Peyer's patch (tissue), 4 donors: ENCODE measurements at regions not wholly inside any gene's neighbourhood (a gene's known extent, or its start where the extent isn't known, plus 50 kb on each side); places are given as distances from the start of the nearest gene placed in this dataset.

Experiments used
- POLR2A ChIP-seq, 2 donors: fragments of 450-650 bp; IDR thresholded peaks; one replicate each; pipeline ENCODE4 v1.5.1; 2017; ENCODE audit warnings: antibody characterized with exemption in 2 of 2, mild to moderate bottlenecking in 2 of 2, moderate library complexity in 2 of 2
- TF ChIP-seq, protein P1 (sequence below), 6 experiments: fragments of 450-650 bp in 4 of 6; fragments of 200-600 bp in 2 of 6; sonication (generic) in 1 of 6; IDR thresholded peaks; one replicate each; pipeline ENCODE4 v1.5.1; 2017 to 2019; ENCODE audit warnings: antibody characterized with exemption in 6 of 6, mild to moderate bottlenecking in 3 of 6, moderate library complexity in 1 of 6

DNA sequence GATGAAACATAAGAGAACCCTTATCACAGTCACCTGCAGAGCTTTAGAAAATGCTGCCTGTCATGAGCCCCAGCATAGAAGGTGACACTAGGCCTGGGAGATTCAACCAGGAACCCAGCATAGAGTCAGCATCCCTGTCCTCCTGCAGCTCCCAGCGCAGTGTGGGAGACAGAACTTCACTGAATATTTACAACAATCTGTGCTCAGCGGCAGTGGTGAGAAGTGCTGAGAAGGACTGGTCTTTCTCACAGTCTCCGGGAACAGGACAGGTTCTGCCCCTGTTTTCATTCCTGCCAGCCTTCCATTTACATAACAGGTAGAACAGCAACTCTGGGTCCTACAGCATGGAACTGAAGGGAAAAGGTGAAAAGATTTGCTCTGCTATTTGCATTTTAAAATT, 83.5 kb upstream of the GADD45A start:
- TF ChIP-seq, protein P1, sequence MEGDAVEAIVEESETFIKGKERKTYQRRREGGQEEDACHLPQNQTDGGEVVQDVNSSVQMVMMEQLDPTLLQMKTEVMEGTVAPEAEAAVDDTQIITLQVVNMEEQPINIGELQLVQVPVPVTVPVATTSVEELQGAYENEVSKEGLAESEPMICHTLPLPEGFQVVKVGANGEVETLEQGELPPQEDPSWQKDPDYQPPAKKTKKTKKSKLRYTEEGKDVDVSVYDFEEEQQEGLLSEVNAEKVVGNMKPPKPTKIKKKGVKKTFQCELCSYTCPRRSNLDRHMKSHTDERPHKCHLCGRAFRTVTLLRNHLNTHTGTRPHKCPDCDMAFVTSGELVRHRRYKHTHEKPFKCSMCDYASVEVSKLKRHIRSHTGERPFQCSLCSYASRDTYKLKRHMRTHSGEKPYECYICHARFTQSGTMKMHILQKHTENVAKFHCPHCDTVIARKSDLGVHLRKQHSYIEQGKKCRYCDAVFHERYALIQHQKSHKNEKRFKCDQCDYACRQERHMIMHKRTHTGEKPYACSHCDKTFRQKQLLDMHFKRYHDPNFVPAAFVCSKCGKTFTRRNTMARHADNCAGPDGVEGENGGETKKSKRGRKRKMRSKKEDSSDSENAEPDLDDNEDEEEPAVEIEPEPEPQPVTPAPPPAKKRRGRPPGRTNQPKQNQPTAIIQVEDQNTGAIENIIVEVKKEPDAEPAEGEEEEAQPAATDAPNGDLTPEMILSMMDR (IDR thresholded peaks at IDR 0.05) = no peak
- no peak for TF ChIP-seq POLR2A (IDR thresholded peaks at IDR 0.05)
